Nucleus accumbens (tissue), 56 donors: ENCODE measurements at regions not wholly inside any gene's neighbourhood (a gene's known extent, or its start where the extent isn't known, plus 50 kb on each side); places are given as distances from the start of the nearest gene placed in this dataset.

Experiments
- DNase-seq, 56 donors: peaks; one replicate each; lab custom pipeline; 2025; lab: John Stamatoyannopoulos, UW

DNA sequence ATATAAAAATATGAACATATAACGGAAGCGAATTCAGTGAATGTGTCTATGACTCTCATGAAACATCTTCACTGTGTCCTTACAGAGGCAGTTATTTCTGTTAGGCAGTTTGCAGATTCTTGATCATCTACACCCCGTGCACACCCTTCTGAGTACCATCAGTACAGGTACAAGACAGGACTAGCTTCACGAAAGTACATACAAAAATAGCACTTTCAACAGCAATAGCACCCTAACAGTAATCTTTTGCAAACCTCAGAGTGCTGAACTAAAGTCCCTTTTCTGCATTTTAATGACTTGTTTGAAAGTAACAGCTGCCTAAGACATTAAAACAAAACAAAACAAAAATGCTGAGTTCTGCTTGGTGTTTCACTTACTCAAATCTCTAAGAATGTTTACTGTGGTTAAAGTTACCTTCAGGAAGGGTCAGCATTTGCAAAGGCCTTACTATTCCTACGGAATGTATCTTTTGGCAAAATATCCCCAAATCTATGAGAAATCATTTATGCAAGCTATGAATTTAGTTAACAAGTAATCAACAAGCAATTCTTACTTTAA is 104.1 kb downstream of the CNTN3 start:
- DNase-seq = no peak

DNA sequence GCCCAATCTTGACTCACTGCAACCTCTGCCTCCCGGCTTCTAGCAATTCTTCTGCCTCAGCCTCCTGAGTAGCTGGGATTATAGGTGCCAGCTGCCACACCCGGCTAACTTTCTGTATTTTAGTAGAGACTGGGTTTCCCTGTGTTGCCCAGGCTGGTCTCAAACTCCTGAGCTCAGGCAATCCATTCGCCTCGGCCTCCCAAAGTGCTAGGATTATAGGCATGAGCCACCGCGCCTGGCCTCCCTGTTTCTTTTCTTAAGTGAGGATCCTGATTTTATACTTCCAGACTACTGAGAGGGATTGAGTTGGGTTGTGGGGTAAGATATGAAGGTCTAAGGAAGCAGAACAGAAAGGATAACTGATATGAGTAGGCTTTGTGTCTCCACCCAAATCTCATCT is 106.8 kb downstream of the CNTN3 start:
- no peak for DNase-seq

DNA sequence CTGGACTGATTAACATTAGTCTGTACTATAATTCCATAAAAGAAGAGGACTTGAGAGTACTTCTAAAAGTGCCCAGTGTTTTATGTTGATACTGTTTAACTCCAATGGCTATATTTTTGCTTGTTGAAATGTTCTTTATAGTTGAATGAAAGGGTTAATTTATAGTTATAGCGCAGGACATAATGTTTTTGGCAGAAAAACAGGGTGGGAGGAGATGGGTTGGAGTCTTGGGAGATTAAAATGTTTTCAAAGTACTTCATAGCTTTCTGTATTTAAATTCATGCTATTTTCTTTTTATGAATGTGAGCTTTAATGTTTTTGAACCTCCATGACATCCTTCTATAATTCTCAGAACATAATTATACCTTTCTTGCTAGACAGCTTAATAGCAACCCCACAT is 108.2 kb downstream of the CNTN3 start:
- no peak for DNase-seq

DNA sequence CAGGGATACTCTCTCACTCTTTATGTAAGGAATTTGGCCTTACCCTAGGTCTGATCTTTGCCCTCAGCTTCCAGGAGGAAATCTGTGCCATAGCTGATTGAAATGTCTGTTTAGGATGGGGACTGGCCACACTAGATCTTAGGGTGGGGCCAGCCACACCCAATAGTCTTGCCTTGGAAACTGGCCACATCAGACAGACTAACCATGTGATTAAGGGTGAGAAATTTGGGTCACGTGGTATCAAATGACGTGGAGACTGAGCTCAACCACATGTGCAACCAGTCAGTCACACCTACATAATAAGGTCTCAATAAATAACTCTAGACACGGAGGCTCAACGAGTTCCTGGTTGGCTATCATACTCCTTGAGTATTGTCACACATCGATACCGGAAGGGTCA is 113.5 kb downstream of the CNTN3 start:
- no peak for DNase-seq

DNA sequence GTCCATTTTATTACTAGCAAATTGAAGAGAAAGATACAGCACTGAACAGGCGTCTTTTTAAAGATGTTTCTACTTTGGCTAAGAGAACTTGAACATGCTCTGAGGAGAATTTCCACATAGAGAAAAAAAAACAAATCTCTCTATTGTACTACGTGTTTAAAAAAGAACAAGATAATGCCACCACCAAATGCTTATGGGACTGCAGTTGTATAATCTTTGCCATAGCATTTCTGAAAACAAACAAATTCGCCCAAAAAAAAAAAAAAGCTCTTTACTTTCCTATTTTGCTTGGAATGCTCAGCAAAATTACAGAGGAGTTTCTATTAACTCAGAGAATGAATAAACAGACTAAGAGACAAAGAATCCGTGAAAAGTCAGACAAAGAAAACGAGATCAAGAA is 114.2 kb downstream of the CNTN3 start:
- DNase-seq = no peak

DNA sequence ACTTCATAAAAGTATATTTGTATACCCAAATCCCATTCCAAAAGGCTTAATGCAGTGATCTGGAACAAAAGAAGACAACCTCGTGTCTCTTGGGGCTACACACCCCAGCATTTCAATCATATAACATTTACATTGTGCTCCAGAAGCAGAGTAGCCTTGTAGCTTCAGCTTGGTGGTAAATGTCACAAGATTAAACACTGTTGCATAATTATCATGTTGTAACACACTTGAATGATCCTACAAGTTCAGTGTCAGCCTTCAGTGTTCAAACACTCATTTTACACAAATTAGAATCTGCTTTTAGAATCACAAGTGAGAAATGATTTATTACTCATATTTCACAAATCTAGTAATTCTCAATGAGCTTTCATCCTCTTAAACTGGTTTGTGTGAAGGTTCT is 122.6 kb downstream of the CNTN3 start:
- DNase-seq = no peak

DNA sequence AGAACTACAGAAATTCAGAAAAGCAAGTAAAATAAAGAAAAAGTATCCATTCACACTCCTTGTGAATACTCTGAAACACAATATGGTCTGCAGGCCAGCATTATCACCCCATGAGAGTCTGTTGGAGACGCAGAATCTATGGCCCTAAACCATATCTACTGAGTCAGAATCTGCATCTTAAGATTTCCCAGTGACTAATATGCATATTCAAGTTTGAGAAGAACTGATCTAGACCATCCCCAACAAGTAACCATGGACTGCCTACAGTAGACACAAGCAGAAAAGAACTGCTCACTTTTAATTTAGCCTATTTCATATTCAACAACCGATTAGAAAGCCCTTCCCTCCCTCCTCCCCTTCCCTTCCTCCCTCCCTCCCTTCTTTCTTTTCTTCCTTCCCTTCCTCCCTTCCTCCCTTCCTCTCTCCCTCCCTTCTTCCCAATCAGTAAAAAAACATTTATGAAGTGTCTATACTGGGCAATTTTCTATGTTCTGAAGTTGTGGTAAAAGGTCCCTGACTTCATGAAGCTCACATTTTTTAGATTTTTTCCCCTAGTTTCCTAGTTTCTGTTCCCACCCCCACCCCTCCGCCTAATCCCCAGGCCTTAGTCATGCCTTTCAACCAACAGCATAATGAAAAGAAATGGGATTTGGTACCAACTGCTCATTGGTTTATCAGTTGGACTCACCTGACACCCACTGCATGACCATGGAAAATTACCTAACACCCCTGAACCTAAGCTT is 125.2 kb downstream of the CNTN3 start:
- no peak for DNase-seq

DNA sequence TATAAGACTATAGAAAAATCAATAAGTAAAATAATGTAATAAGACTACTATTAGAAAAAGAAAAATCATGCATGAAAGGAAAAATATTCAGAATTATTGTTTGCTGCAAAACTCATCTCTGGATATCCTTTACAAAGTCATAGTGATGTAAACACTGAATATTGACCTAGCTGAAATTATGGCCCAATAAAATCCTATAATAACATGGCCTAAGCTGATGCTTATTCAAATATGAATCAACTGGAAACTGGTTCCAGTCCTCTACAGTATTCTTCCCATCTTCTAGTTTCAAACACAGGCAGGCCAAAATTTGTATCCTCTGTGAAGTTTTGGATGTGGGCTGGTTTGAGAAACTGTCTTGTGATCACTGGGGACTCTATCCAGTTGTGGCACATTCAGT is 134.5 kb downstream of the CNTN3 start:
- no peak for DNase-seq

DNA sequence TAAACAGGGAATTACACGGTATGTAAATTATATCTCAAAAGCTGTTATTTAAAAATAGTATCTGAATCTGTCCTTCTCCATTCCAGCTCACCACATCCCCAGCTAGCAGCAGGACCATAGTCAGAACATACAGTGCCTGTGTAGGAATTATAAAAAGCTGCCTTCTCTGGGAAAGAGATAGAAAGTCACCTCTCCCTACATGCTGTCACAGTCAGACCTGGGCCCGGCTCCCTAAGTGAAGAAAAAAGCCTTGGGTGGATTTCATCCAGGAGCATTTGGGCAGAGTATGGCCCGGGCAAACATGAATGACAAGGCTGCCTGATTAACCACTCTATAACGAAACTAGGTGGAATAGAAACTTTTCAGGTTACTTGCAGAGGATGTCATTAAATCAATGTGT is 144.1 kb downstream of the CNTN3 start:
- DNase-seq = no peak

DNA sequence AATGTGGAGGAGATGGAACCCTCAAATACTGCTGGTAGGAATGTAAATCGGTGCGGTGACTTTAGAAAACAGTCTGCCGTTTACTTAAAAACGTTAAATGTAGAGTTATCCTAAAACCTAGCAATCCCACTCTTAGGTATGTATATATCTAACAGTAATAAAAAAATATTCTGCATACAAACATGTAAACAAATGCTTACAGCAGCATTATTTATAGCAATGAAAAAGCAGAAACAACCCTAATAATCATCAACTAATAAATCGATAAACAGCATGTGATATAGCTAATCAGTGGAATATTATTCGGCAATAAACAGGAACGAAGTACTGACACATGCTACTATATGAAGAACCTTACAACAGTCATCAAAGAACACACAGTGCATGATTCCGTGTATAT is 144.7 kb downstream of the CNTN3 start:
- DNase-seq = no peak

DNA sequence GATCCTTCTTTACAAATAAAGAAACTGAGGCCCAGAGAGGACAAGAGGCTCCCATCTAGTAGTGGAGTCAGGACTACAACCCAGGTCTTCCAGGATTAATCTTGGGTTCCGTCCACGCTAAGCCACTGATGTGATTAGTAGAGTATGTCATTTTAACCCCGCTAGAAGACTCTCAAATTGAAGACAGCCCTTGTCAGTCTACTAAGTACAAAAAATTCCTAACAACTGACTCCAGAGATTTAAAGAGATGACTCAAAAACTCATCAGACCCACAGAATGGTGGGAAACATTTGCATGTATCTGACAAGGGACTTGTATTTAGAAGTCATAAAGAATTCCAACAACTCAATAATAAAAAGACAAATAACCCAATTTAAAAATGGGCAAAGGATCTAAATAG is 145.3 kb downstream of the CNTN3 start:
- no peak for DNase-seq

DNA sequence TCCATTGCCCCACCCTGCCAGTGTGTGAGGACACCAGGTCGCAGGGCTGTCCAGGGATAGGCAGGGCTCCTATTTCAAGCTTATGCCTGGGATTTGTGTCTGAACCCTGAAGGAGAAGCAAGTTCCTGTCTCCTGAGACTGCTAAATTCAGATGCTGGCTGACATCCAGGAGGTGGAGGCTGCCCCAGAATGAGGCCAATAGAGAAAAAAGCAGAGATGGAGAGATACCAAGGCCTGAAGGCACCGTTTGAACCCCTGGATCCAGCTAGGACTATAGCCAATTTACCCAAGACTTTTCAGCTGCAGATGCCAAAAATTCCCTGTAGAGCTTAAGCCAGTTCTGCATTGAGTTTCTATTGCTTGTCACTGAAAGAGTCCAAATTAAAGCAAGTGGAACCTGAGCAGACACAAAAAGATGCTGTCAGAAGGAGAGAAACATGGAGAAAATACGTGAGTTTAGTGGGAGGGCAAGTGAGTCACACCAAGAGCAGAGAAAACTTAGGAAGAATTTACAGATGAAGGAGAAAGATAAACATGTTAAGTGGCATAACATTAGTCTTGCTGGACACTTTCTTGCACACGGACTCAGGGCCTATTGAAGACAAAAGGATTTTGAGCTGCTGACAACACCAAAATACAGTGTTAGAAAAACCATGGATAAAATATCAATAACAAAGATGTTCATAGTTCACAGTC is 148.6 kb downstream of the CNTN3 start:
- DNase-seq = peak in 10 of 56 donors; percentile 2 to 11 (median 5)

DNA sequence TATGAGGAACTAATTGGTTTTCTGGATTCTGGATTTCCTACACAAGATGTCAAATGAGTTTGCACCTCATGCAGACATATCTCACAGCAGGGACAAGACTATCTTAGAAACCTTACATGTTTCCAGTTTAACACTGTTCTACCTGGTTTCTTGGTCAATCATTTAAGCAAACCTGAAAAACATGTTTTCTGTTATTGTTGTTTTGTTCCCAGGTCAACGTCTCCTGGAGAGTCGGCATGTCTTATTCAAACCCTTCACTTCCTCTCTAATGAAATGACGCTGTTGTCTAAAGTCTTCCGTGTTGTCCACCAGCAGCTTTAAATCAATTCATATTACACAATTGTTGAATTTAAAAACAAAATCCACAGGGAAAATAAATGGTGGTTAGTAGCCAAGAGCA is 150.9 kb downstream of the CNTN3 start:
- no peak for DNase-seq

DNA sequence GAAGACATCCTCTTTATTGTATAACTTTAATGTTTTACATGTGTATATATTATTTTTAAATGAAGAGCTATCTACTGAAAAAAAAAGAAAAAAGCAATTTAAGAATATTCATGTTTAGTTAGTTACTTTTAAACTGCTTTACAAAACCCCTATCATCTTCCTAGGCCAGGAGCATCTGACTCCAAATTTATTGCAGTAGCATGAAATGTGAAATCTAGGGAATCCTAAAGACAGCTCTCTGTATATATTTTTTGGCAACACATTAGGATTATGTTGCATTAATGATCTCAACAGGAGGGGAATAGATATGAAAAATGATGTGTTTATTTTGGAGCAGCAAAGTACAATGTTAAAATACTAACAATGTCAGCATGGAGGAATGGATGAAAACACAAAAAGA is 158.3 kb downstream of the CNTN3 start:
- no peak for DNase-seq

DNA sequence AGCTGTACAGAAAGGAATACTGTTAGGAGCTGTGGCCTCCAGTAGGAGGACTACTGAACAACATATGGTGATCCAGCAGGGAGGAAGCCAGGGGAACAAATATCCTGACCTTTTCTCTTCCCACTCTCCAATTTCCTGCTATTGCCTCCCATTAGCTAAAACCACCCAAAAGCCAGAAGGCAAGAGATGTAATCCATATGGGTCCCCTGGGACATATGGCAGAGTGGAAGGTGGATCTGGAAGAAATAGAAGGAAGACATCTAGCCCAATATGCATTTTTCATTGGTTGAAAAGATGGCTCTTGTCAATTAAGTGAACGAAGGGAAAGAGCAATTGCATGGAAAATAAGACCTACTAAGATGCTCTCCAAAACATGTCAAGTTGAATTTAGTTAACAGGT is 167.2 kb downstream of the CNTN3 start:
- no peak for DNase-seq

DNA sequence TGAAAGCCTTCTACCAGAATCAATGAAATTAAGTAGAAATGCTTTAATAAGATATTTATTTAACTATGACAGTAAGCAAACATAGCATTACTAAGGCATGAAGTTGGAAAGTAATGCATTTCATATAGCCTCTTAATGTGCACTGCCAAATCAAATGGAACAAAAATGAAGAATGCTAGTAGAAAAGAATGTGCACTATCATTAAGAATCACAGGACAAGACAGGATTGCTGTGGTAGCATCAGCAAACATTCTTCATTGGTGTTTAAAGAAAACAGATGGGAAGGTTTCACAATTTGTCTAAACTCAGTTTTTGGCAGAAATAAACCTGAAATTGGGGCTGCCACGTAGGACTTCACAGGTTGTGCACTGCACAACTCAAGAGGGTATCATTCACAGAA is 168.9 kb downstream of the CNTN3 start:
- no peak for DNase-seq

DNA sequence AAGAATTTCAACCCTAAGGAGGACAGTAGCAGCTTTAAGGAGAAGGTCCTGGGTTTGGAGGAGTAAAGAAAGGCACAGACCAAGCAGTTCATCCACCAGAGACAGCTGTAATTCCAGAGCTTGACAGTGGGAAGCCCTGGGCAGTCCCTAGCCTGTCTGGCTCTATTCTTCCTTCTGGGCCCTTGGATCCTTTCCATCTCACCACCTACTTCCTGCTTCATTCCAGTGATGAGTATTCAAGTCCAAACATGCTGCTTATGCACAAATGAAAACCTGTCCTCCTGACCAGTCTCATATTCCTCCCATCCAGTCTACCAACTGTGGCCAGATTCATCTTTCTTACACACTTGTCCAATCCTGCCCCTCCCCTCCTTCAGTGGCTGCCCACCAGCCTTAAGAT is 171.4 kb downstream of the CNTN3 start:
- DNase-seq = no peak

DNA sequence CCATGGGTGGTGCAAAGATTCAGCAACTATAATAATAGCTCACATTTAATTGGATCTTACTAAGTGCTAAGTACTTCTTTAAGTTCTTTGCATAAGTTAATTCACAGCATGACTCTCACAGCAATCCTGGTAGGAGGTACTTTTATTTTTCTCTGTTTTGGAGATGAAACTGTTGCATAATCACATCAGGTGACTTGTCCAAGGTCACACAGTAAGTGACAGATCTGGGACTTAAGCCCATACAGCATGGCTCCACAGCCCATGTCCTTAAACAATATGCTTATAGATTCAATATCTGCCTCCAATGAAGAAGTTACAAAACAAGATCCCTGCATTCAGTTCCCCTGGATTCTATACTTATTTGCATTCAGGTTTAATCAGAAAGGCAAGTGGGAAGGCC is 171.8 kb downstream of the CNTN3 start:
- DNase-seq = no peak

DNA sequence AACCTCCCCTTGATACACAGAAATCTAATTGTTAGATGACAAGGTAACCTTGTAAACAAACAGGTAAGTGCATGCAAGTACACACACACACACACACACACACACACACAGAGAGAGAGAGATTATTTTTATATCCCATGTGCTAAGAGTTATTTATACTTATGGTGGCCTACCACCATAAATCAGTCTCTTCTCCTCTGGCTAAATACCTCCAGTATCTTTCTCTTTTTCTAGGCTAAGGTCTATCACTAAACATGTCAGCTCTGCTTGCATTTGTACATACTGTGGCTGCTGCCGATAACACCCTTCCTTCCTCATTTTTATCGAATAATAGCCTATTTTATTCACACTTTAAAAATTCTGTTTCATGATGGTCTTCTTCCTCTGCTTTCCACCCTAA is 172.4 kb downstream of the CNTN3 start:
- no peak for DNase-seq

DNA sequence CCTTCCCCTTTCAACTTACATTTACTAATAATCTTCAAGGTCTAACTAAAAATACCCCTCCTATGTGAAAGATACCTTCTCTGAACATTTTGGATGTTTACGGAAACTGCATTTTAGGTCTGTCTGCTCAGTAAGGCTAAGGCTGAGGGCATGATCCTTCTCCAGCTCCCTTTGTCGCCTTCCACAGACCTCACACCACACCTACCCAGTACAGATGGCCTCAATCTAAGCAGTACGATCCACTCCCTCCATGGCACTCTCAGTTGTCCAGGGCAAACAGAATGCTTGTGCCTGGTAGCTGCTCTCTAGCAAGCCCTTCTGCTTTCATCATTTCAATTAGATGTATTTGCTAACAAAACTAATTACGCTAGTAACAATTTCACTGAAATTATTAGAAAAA is 178.3 kb downstream of the CNTN3 start:
- DNase-seq = no peak

DNA sequence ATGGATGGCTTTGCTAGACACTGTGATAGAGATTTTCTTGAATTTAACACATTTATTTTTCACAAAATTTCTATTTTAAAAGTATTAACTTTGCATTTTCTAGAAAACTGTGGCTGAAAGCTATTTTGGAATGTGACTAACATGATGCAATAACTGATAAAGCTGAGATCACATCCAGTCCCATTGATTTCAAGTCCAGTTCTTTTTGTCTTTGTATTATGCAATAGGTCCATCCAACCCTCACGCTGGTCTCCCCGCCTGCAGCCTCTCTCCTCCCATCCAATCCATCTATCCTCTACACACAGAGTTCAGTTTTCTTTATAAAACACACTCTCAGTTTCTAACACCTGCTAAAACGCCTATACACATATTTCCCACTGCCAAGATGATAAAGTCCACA is 178.8 kb downstream of the CNTN3 start:
- DNase-seq = no peak

DNA sequence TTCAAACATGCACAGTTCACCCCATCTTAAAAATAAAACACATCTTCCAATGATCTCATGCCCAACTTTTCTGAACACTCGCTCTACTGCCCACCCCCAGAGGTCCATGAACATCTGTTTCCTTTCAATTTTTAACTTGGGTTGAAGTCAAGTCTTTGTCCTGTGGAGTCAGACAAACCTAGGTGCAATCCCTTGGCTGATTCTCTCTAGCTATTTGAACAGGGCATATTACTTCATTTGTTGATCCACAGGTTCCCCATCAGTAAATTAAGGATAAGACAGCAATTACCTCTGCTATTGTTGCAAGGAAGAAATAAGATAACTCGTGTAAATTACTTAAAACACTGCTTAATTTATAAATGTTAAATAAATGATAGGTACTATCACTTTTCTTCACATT is 180.1 kb downstream of the CNTN3 start:
- no peak for DNase-seq
